ENCODE measurements at regions not wholly inside any gene's neighbourhood (a gene's known extent, or its start where the extent isn't known, plus 50 kb on each side); places are given as distances from the start of the nearest gene placed in this dataset.
"Not testable (repeated sequence)": the region's sequence is repeated elsewhere in the genome, so short reads cannot be mapped to it uniquely, and the experiment has no call there.

GRCh38 chr9:27832108-27832507 is 258.8 kb upstream of the C9orf72 start:
- POLR2A ChIA-PET; H2AFZ ChIP-seq (ENCODE audit: control insufficient read depth, low read depth, low read length); in situ Hi-C loops (cut with MboI); intact Hi-C loops (cut with micrococcal nuclease; ENCODE audit: unreplicated experiment); H3K9ac ChIP-seq (ENCODE audit: control insufficient read depth, insufficient read depth, low read length); H3K36me3 ChIP-seq (ENCODE audit: control insufficient read depth in 2 of 2, insufficient read depth in 2 of 2, low read length in 1 of 2); SMC1A ChIA-PET (ENCODE audit: uncharacterized antibody, unreplicated experiment); CTCF ChIA-PET; H3K4me1 ChIP-seq (ENCODE audit: control insufficient read depth, insufficient read depth, low read length); H3K9me3 ChIP-seq (replicated peaks; ENCODE audit: control insufficient read depth, insufficient read depth, low read length); BruUV-seq (replicated peaks); H3K27me3 ChIP-seq (replicated peaks in 1 of 2; ENCODE audit: control insufficient read depth in 2 of 2, insufficient read depth in 2 of 2, low read length in 1 of 2); H3K4me3 ChIP-seq; DNase-seq (ENCODE audit: low read depth, low spot score); H3K27ac ChIP-seq (ENCODE audit: control insufficient read depth, insufficient read depth); FAIRE-seq; H3K79me2 ChIP-seq (ENCODE audit: control insufficient read depth, insufficient read depth, low read length); ATAC-seq; RAD21 ChIA-PET (ENCODE audit: unreplicated experiment); H3K4me2 ChIP-seq (ENCODE audit: control insufficient read depth, insufficient read depth); H4K20me1 ChIP-seq (ENCODE audit: control insufficient read depth, insufficient read depth): not testable (repeated sequence)
- peak; percentile 75; the same call in 1 of the 2 replicates for TF ChIP-seq RAD51 (IDR thresholded peaks at IDR 0.05)
- 13% methylated on average over 3 of the region's 3 CpGs for WGBS (ENCODE audit: insufficient coverage, insufficient replicate concordance, low lambda C conversion rate, missing lambda C conversion rate)

- ChIA-PET SMC1A (ENCODE audit: uncharacterized antibody, unreplicated experiment) (no interaction called here), RAD21 (ENCODE audit: unreplicated experiment) (no interaction called here), POLR2A (interaction anchor here (0.5 kb wide), 1 partner anchor 683 kb away, joined by 4 read pairs; no protein-coding TSS in a partner anchor), CTCF (interaction anchor here (1.0 kb wide), 2 partner anchors 12 to 121 kb away, joined by 3 to 5 read pairs; no protein-coding TSS in a partner anchor)
- Histone ChIP-seq H3K27me3 (replicated peaks in 1 of 2; ENCODE audit: control insufficient read depth in 2 of 2, insufficient read depth in 2 of 2, low read length in 1 of 2) (no peaks in the 10 kb centered on the region), H3K27ac (ENCODE audit: control insufficient read depth, insufficient read depth) (no peak overlapping the region), H3K9me3 (replicated peaks; ENCODE audit: control insufficient read depth, insufficient read depth, low read length) (no peaks in the 10 kb centered on the region), H2AFZ (ENCODE audit: control insufficient read depth, low read depth, low read length) (no peak overlapping the region), H3K4me3 (no peak overlapping the region), H3K36me3 (ENCODE audit: control insufficient read depth in 2 of 2, insufficient read depth in 2 of 2, low read length in 1 of 2) (no peaks in the 10 kb centered on the region), H4K20me1 (ENCODE audit: control insufficient read depth, insufficient read depth) (no peaks in the 10 kb centered on the region), H3K4me1 (ENCODE audit: control insufficient read depth, insufficient read depth, low read length) (no peaks in the 10 kb centered on the region), H3K79me2 (ENCODE audit: control insufficient read depth, insufficient read depth, low read length) (no peaks in the 10 kb centered on the region), H3K4me2 (ENCODE audit: control insufficient read depth, insufficient read depth) (no peak overlapping the region), H3K9ac (ENCODE audit: control insufficient read depth, insufficient read depth, low read length) (no peak overlapping the region)
- FAIRE-seq: no peak
- TF ChIP-seq SRF (IDR thresholded peaks at IDR 0.05; ENCODE audit: low read depth in 2 of 2, low read length in 2 of 2): no peak
- TF ChIP-seq SMAD5 (IDR thresholded peaks at IDR 0.05; ENCODE audit: low read depth): no peak
- no peak for TF ChIP-seq MTA3 (IDR thresholded peaks at IDR 0.05; ENCODE audit: borderline replicate concordance, low read length)
- TF ChIP-seq SMC3 (IDR thresholded peaks at IDR 0.05; ENCODE audit: borderline replicate concordance, low read length): no peak
- TF ChIP-seq RFX5 (IDR thresholded peaks at IDR 0.05; ENCODE audit: low read depth, low read length): no peak
- TF ChIP-seq POLR2AphosphoS5 (IDR thresholded peaks at IDR 0.05; ENCODE audit: low read length): no peak
- no peak for TF ChIP-seq ZBTB11 (CRISPR knock-in tag; IDR thresholded peaks at IDR 0.05)
- no peak for TF ChIP-seq RAD21 (IDR thresholded peaks at IDR 0.05; ENCODE audit: insufficient read depth, low read depth, low read length)
- TF ChIP-seq FOXK2 (IDR thresholded peaks at IDR 0.05): no peak
- TF ChIP-seq SPI1 (IDR thresholded peaks at IDR 0.05; ENCODE audit: borderline replicate concordance, insufficient read depth, low read depth, low read length): no peak
- no TSS peak for BruUV-seq (replicated peaks)
- in situ Hi-C loops (cut with MboI): no loop called here
- intact Hi-C loops (cut with micrococcal nuclease; ENCODE audit: unreplicated experiment): no loop called here
- DNase-seq (ENCODE audit: low read depth, low spot score): no peak
- no peak for ATAC-seq
- 48% methylated on average over 3 of the region's 3 CpGs for WGBS (ENCODE audit: insufficient coverage, insufficient replicate concordance, low lambda C conversion rate, missing lambda C conversion rate)
Observed at GRCh38 chr9:27835286-27835685, 262.0 kb upstream of the C9orf72 start.
